CD14-positive monocyte (primary cell): ENCODE measurements at regions not wholly inside any gene's neighbourhood (a gene's known extent, or its start where the extent isn't known, plus 50 kb on each side); places are given as distances from the start of the nearest gene placed in this dataset.

Experiments used
- DNase-seq, 3 donors: peaks; one replicate each; pipeline ENCODE4 v3.0.0-alpha.2; 2011 to 2022
- H2AFZ ChIP-seq: 2 replicates; pipeline ENCODE4 v1.6.0; 2012; ENCODE audit warnings: mild to moderate bottlenecking, low read depth, low read length, inconsistent platforms; ENCODE audit not compliant: insufficient read depth, poor library complexity, severe bottlenecking
- H3K27ac ChIP-seq, 2 donors: 1 replicate in 1 of 2; 2 replicates in 1 of 2; pipeline ENCODE4 v1.5.1; 2012 to 2013; ENCODE audit warnings: low read length in 2 of 2, control low read depth in 1 of 2, inconsistent platforms in 1 of 2, low read depth in 1 of 2, mild to moderate bottlenecking in 1 of 2
- H3K27me3 ChIP-seq, 2 donors: one replicate each; pipeline versions ENCODE4 v1.6.0 to v1.6.1; 2011 to 2013; ENCODE audit warnings: low read length in 2 of 2; ENCODE audit not compliant: control insufficient read depth in 2 of 2, insufficient read depth in 2 of 2
- H3K36me3 ChIP-seq, 2 donors: replicated peaks in 1 of 2; 1 replicate in 1 of 2; 2 replicates in 1 of 2; pipeline versions ENCODE4 v1.5.1 to v1.6.1; 2012 to 2013; ENCODE audit warnings: low read length in 2 of 2, control low read depth in 1 of 2, inconsistent platforms in 1 of 2, mild to moderate bottlenecking in 1 of 2; ENCODE audit not compliant: insufficient read depth in 2 of 2, control insufficient read depth in 1 of 2
- H3K4me1 ChIP-seq, 2 donors: 1 replicate in 1 of 2; 2 replicates in 1 of 2; pipeline versions ENCODE4 v1.5.1 to v1.6.1; 2012 to 2013; ENCODE audit warnings: low read length in 2 of 2, control low read depth in 1 of 2, inconsistent platforms in 1 of 2, mild to moderate bottlenecking in 1 of 2, moderate library complexity in 1 of 2; ENCODE audit not compliant: insufficient read depth in 2 of 2, control insufficient read depth in 1 of 2
- H3K4me2 ChIP-seq: replicated peaks from 2 replicates; pipeline ENCODE3; 2012; ENCODE audit warnings: low read length, moderate library complexity, mild to moderate bottlenecking; ENCODE audit not compliant: poor library complexity, severe bottlenecking; ENCODE audit errors: extremely low read depth
- H3K4me3 ChIP-seq, 3 experiments: fragments of 200-600 bp in 1 of 3; sonication (generic) in 1 of 3; replicated peaks in 1 of 3; 1 replicate in 2 of 3; 2 replicates in 1 of 3; pipeline ENCODE4 v1.5.1; 2011 to 2013; ENCODE audit warnings: low read length in 3 of 3, mild to moderate bottlenecking in 3 of 3, control low read depth in 2 of 3, low read depth in 2 of 3, inconsistent platforms in 1 of 3, moderate library complexity in 1 of 3
- H3K79me2 ChIP-seq: 2 replicates; pipeline ENCODE4 v1.6.0; 2012; ENCODE audit warnings: mild to moderate bottlenecking, control low read depth, inconsistent platforms, low read length, moderate library complexity; ENCODE audit not compliant: insufficient read depth
- H3K9ac ChIP-seq: 2 replicates; pipeline ENCODE4 v1.6.0; 2017; ENCODE audit warnings: low read length, mild to moderate bottlenecking; ENCODE audit not compliant: insufficient read depth, poor library complexity, severe bottlenecking
- H3K9me3 ChIP-seq, 2 donors: replicated peaks in 1 of 2; 1 replicate in 1 of 2; 2 replicates in 1 of 2; pipeline versions ENCODE4 v1.5.1 to v1.6.1; 2012 to 2013; ENCODE audit warnings: low read length in 2 of 2, control low read depth in 1 of 2; ENCODE audit not compliant: control insufficient read depth in 1 of 2, insufficient read depth in 1 of 2
- H4K20me1 ChIP-seq: 2 replicates; pipeline ENCODE4 v1.6.0; 2012; ENCODE audit warnings: mild to moderate bottlenecking, low read length, control low read depth, moderate library complexity; ENCODE audit not compliant: insufficient read depth
- H3K27ac Mint-ChIP-seq, 7 donors: one replicate each; pipeline ENCODE4 v1.8.0; 2020; ENCODE audit warnings: mild to moderate bottlenecking in 7 of 7, mixed read lengths in 7 of 7, moderate library complexity in 6 of 7, inconsistent platforms in 2 of 7
- H3K27me3 Mint-ChIP-seq, 3 donors: one replicate each; pipeline ENCODE4 v1.8.0; 2021 to 2022; ENCODE audit warnings: low read depth in 3 of 3, mild to moderate bottlenecking in 3 of 3, mixed read lengths in 3 of 3, moderate library complexity in 3 of 3, inconsistent platforms in 1 of 3
- H3K36me3 Mint-ChIP-seq, 2 donors: one replicate each; pipeline ENCODE4 v1.8.0; 2020; ENCODE audit warnings: mixed read lengths in 2 of 2, inconsistent platforms in 1 of 2, mild to moderate bottlenecking in 1 of 2
- H3K4me1 Mint-ChIP-seq: one replicate; pipeline ENCODE4 v1.8.0; 2020; ENCODE audit warnings: mild to moderate bottlenecking, mixed read lengths
- H3K4me3 Mint-ChIP-seq, 2 donors: one replicate each; pipeline ENCODE4 v1.8.0; 2020; ENCODE audit warnings: mild to moderate bottlenecking in 2 of 2, mixed read lengths in 2 of 2, moderate library complexity in 1 of 2
- H3K9me3 Mint-ChIP-seq, 7 donors: one replicate each; pipeline ENCODE4 v1.8.0; 2020 to 2022; ENCODE audit warnings: mixed read lengths in 7 of 7, mild to moderate bottlenecking in 6 of 7, moderate library complexity in 6 of 7, inconsistent platforms in 2 of 7
- CTCF ChIP-seq: fragments of 200-600 bp; IDR thresholded peaks from one replicate; pipeline ENCODE4 v1.8.0; 2022; ENCODE audit warnings: antibody characterized with exemption, mild to moderate bottlenecking
- WGBS: methylation state at CpG from one replicate; pipeline ENCODE4 v1.1.5; 2013; ENCODE audit warnings: missing lambda C conversion rate; ENCODE audit not compliant: insufficient coverage; 5-methylcytosine and 5-hydroxymethylcytosine counted together
- intact Hi-C, 2 donors: fragments of 100-400 bp; cut with micrococcal nuclease; formaldehyde crosslinking; loops; one replicate each; pipeline versions ENCODE4 v1.15.0 to v1.15.1; 2023

- Histone ChIP-seq H3K27ac (peak overlapping the region; percentile 15 to 87), H3K27me3 (no peaks in the 10 kb centered on the region), H3K79me2 (no peaks in the 10 kb centered on the region), H2AFZ (no peak overlapping the region), H3K9ac (no peak overlapping the region), H3K36me3 (no peaks in the 10 kb centered on the region), H4K20me1 (no peaks in the 10 kb centered on the region), H3K4me1 (peaks cover 59 to 61% of the 10 kb centered on the region in 2 donors), H3K4me3 (peak overlapping the region in 1 of 3 experiments; percentile 6), H3K4me2 (peak overlapping the region; percentile 24), H3K9me3 (no peaks in the 10 kb centered on the region)
- peak overlapping the region; percentile 39 to 67 for H3K4me3 Mint-ChIP-seq
- H3K27me3 Mint-ChIP-seq = peaks cover 0 to 2% (median 0%) of the 10 kb centered on the region in 3 donors
- peak; percentile 55 to 82 (median 73) for DNase-seq
- peak overlapping the region; percentile 76 to 94 (median 87) for H3K27ac Mint-ChIP-seq
- H3K36me3 Mint-ChIP-seq = peaks cover 0 to 3% of the 10 kb centered on the region in 2 donors
- H3K4me1 Mint-ChIP-seq = peaks cover 61% of the 10 kb centered on the region
- WGBS = 83% methylated on average over 1 of the region's 2 CpGs
- intact Hi-C loops = loop anchor here (5.0 to 10.0 kb wide), 4 partner anchors 55 to 68 kb away; partner anchors contain the start of gene FYN (in 2 of the 2)
- H3K9me3 Mint-ChIP-seq = no peaks in the 10 kb centered on the region
- no peak for TF ChIP-seq CTCF
These were observed 66.7 kb upstream of the FYN start for GRCh38 chr6:111939902-111940301.

DNA sequence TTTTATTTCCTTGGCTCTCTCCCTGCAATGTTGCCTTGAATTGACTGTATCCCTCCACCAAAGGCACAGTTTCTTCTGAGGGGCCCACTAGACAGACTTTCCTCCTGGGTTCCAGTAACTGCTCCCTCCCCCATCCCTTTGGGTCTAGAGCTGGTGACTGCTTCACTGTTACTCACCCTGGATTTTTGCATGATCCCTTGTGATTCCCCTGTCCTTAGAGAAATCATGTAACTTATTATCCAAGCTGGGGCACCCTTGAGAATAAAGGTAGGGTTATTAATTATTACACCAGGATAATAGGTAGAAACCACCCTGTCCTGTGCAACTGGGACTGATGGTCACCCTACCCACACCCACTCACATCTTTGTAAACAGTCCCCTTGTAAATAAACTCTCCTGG is 67.5 kb upstream of the FYN start:
- H3K4me3 Mint-ChIP-seq = no peak overlapping the region

More for the DNA sequence above, 67.5 kb upstream of the FYN start:
- Histone ChIP-seq H3K9ac (no peak overlapping the region), H3K4me1 (peaks cover 68 to 70% of the 10 kb centered on the region in 2 donors), H3K9me3 (no peaks in the 10 kb centered on the region), H3K27me3 (no peaks in the 10 kb centered on the region), H3K36me3 (no peaks in the 10 kb centered on the region), H3K4me3 (peak overlapping the region in 1 of 3 experiments; percentile 6), H3K27ac (peak overlapping the region; percentile 0 to 87), H2AFZ (no peak overlapping the region), H3K79me2 (no peaks in the 10 kb centered on the region), H3K4me2 (no peak overlapping the region), H4K20me1 (no peaks in the 10 kb centered on the region)
- Mint-ChIP-seq H3K27ac (peak overlapping the region in 6 of 7 donors; percentile 76 to 94 (median 86)), H3K27me3 (no peaks in the 10 kb centered on the region), H3K36me3 (peaks cover 0 to 3% of the 10 kb centered on the region in 2 donors), H3K9me3 (no peaks in the 10 kb centered on the region), H3K4me1 (peaks cover 69% of the 10 kb centered on the region)
- intact Hi-C loops = loop anchor here (5.0 to 10.0 kb wide), 4 partner anchors 54 to 68 kb away; partner anchors contain the start of gene FYN (in 2 of the 2)
- no peak for TF ChIP-seq CTCF
- peak in 1 of 3 donors; percentile 23 for DNase-seq
